ENCODE measurements at regions not wholly inside any gene's neighbourhood (a gene's known extent, or its start where the extent isn't known, plus 50 kb on each side); places are given as distances from the start of the nearest gene placed in this dataset.
"Not testable (repeated sequence)": the region's sequence is repeated elsewhere in the genome, so short reads cannot be mapped to it uniquely, and the experiment has no call there.

DNA sequence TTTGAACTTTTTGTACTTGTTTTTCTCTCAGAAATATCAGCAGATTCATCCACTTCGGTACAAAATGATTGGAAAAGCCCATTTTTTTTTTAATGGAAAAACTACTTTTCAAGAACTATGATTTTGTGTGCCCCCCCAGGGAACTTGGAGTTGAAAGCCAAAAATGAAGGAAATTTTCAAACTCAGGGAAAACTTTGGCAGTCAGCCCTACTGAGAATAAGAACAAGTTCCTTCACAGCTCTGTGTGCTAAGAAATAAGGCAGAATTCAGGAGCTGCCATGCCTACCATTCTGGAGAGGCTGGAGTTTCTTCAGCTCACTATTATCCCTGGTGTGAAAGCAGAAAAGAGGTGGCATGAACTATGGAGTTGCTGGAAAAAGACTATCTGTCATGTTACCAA lies 226.0 kb upstream of the SLC35G4 start:
- no peak for DNase-seq (ENCODE audit: low read depth in 2 of 2)

DNA sequence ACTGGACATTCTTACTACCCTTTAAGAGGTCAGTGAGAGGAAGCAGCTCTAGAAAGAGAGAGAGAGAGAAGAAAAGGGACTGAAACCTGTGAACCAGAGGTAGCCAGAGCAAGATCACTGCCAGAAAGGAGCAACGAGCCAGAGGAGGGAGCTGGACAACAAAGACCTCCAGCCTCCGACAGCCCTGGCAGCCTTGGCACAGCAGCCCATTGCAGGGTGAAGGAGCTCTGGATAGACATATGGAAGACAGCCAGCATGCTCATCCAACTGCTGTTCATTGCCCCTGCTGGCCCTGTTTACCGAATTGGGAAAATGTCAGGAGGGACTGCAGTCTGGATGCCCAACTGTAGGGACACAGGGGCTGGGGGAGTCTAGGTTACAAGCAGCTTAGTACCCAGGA lies 228.4 kb upstream of the SLC35G4 start:
- DNase-seq (ENCODE audit: low read depth in 2 of 2) = no peak

DNA sequence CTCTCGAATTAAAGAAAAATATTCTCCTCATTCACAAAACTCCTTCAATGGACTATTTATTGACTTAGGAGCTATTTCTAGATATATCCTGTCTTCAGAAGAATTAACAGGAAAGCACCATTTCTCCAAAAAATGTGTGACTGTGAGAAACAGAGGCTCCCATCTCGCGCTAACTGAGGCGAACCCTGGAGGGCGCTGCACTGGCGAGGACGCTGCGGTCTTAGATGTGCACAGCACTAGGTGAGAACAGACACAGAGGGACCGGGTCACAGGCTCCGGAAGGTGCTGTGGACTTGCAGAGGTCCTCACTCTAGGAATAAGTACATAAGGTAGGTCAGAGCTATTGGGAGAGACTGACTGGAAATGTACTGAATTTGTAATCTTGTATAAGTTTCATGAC lies 229.7 kb upstream of the SLC35G4 start:
- DNase-seq (ENCODE audit: low read depth in 2 of 2) = no peak

DNA sequence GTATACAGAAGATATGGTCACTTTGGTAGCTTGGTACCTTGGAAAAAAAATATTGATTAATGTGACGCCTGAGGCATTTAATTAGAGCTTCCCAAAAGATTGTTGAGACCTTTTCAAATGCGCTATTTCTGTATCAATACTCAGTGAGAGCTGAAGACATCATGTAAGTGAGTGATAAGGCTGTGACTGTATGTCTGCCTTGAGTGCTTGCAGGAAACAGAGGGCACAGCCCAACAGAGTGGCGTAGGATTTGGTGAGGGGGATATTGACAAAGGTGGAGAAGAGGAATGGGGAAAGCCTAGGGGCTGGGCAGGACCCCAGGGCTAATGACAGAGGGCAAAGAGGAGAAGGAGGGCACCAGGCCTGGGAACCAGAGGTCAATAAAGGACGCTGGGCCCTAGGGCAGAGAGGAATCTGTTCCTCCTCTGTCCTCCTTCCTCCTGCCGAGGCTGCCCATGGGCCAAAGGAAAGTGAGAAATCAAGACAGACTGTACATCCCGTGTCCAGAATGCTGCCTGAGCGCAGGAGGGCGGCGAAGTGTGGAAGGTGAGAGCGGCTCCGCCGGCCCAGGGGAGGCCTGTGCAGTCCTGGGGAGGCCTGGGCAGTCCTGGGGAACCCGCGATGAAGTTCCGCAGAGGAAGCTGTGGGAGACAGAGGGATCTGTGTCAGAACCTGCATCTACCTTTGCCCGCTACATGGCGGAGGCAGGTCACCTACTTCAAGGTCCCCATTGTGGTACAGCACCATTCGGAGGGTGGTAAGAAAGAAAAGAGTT lies 228.6 kb upstream of the PIEZO2 start:
- DNase-seq (ENCODE audit: low read depth in 2 of 2) = no peak

DNA sequence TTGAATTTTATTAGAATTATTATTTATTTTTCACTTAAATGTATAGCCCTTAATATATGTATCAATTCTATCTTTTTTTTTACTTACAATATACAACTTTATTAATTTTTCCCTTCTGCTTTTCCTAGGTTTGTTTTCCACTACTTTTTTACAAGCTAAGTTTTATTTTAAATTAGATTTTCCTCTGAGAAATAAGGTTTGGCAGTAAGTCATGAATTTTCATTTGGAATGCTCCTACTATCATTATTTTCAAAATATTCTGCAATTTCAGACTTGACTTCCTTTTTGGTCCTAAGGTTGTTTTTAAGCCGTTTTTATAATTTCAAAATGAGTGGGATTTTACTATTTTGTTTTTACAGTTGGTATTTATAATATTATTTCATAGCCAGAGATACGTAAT lies 222.8 kb upstream of the PIEZO2 start:
- DNase-seq (ENCODE audit: low read depth in 2 of 2) = no peak

DNA sequence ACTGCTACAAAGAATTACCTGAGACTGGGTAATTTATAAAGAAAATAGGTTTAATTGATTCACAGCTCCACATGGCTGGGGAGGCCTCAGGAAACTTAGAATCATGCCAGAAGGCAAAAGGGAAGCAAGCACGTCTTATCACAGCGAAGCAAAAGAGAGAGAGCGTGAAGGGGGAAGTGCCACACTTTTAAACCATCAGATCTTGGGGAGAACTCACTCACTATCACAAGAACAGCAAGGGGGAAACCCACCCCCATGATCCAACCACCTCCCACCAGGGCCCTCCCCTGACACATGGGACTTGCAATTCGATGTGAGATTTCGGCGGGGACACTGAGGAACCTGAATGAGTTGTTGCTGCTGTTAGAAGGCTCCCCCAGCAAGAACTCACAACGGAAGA lies 220.2 kb upstream of the PIEZO2 start:
- DNase-seq (ENCODE audit: low read depth in 2 of 2) = no peak

DNA sequence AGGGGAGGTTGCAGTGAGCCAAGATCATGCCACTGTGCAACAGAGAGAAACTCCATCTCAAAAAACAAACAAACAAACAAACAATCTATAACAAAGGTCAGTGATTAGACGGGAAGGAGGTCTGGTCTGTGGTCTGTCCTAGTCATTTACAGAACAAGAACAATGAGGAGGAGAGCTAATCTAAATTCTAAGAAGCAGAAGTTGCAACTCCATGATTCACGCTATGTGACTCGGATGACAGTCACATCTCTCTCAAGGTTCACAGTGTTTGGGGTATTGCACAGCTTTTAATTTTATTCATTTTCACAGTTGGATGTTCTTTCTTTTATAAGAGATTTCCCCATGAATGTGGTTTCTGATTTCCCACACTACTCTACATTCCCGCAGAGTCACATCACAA lies 218.7 kb upstream of the PIEZO2 start:
- DNase-seq (ENCODE audit: low read depth in 2 of 2) = no peak

DNA sequence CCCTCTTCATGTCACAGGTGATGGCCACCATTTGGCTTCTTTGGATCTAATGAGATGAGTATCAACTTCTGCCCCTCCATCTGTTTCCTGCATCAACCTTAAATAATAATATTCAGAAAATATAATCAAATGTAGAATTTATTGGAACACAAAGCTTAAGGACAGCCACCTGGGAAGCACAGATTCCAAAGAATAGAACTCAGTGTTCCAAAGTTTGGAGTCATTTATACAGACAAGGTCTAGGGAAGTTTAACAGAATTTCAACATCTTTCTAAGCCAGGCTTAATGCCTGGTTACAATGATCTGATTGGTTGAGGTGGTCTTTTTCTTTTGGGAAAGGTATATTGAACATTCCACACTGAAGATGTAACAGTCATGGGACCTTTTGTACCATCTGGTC lies 218.0 kb upstream of the PIEZO2 start:
- no peak for DNase-seq (ENCODE audit: low read depth in 2 of 2)

DNA sequence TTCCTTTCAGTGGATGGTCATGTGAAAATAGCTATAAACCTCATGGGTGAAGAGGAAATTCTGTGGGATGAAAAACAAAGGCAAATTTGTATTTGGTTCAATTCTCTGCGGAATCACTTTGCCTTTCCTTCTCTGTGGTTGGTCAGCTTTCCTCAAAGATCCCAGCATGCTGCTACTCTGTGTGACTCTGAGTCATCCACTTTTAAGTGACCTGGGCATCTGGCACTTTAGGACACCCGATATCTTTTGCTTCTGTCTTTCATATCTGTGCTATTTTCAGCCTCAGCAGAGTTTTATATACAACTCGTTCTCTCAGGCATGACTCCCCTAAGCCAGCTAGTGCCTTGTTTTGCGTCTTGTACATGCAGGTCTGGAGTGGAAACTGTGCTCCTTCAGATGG lies 217.0 kb upstream of the PIEZO2 start:
- no peak for DNase-seq (ENCODE audit: low read depth in 2 of 2)

DNA sequence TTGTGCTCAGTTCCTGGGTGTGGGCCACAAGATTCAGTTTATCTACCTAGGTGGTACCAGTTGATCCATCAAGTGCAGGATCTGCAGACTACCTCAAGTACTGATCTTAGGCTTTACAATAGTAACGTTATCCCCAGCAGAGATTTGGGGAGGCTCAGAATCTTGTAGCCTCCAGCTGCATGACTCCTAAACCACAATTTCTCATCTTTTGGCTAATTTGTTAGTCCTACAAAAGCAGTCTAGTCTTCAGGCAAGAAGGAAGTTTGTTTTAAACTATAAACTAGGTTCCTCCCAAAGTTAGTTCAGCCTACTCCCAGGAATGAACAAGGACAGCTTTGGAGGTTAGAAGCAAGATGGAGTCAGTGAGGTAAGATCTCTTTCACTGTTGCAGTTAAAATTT lies 213.5 kb upstream of the PIEZO2 start:
- DNase-seq (ENCODE audit: low read depth in 2 of 2) = no peak

DNA sequence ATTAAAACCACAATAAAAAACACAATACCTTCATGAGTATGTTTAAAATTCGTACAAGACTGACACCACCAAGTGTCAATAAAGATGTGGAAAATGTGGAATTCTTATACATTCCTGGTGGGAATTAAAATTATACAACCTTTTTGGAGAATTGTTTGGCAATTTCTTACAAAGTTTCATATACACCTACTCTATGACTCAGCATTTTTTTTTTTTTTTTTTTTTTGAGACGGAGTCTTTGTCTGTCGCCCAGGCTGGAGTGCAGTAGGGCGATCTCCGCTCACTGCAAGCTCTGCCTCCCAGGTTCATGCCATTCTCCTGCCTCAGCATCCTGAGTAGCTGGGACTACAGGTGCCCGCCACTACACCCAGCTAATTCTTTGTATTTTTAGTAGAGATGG lies 212.5 kb upstream of the PIEZO2 start:
- not testable (repeated sequence) for DNase-seq (ENCODE audit: low read depth in 2 of 2)

DNA sequence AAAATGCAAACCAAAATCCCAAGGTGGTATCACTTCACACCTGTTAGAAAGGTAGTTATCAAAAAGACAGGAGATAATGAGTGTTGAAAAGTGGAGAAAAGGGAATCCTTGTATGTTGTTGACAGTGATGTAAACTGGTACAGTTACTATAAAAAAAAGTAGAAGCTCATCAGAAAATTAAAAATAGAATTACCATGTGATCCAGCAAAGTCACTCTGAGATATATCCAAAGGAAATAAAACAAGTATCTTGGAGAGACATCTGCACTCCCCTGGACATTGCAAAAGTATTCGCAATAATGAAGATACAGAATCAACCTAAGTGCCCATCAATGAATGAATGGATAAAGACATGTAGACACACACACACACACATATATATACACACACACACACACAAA lies 208.3 kb upstream of the PIEZO2 start:
- DNase-seq (ENCODE audit: low read depth in 2 of 2) = no peak

DNA sequence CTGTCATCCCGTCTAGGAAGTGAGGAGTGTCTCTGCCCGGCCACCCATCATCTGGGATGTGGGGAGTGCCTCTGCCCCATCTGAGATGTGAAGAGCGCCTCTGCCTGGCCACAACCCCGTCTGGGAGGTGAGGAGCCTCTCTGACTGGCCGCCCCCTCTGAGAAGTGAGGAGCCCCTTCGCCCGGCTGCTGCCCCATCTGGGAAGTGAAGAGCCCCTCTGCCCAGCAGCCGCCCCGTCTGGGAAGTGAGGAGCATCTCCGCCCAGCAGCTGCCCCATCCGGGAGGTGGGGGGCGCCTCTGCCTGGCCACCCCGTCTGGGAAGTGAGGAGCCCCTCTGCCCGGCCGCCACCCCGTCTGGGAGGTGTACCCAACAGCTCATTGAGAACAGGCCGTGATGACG lies 195.2 kb upstream of the PIEZO2 start:
- not testable (repeated sequence) for DNase-seq (ENCODE audit: low read depth in 2 of 2)

DNA sequence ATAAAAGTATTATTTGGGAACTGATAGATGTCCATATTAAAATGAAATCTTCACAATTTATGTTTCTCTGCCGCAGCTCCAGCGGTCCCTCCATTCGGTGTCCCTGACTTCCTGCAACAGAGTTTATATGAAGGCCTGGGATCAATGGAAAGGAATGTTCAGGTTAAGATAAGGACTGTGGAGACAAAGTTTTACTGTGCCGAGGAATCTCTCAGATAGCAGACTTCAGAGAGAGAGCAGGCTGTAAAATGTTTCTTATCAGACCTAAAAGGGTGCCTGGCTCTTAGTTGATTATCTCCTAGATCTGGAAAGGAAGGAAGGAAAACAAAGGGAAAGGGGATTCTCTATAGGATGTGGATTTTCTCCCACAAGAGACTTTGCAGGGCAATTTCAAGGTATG lies 193.7 kb upstream of the PIEZO2 start:
- DNase-seq (ENCODE audit: low read depth in 2 of 2) = no peak

DNA sequence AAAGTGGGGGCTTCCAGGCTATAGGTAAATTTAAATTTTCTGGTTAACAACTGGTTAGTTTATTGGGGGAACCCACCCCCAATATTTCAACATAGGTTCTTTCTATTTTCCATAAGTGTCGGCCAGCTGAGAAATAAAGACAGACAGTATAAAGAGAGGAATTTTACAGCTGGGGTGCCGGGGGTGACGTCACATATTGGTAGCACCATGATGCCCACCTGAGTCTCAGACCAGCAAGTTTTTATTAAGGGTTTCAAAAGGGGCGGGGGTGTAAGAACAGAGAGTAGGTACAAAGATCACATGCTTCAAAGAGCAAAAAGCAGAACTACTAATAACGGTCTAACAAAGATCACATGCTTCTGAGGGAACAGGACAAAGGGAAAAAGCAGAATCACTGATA lies 192.7 kb upstream of the PIEZO2 start:
- not testable (repeated sequence) for DNase-seq (ENCODE audit: low read depth in 2 of 2)

DNA sequence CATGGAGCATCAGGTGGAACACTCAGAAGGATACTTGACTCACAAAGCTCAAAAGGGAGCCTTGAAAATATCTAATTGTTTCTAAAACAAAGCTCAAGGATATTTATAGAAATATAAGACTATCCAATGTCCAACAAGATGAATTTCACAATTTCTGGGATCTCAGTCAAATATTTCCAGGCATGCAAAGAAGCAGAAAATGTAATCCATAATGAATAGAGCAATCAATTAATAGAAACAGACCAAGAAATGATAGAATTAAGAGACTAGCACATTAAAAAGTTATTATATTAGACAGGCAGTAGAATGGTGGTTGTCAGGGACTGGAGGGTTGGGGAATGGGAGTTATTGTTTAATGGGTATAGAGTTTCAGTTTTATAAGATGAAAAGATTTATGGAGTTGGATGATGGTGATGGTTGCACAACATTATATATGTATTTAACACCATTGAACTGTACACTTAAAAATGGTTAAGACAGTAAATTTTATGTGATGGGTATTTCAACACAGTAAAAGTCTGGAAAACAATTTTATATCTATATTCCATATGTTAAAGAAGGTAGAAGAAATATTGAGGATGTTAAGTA lies 189.9 kb upstream of the PIEZO2 start:
- DNase-seq (ENCODE audit: low read depth in 2 of 2) = no peak

DNA sequence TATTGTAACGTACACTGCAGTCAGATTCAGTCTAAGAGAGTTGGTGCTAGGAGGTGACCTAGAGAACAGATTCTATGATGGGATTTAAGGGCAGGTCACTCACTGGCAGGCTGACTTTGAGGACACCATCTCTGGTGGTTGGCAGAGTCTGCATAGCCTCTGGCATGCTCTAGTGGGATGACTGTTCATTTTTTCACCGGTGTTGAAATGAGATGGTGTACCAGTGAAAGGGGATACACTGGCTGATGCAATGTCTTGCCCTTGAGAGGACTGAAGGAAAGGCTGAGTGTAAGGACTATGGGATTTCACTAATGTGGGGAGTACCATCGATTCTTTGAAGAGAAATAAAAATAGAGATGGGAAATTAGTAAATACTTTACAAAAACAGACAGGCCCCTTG lies 186.9 kb upstream of the PIEZO2 start:
- DNase-seq (ENCODE audit: low read depth in 2 of 2) = no peak

DNA sequence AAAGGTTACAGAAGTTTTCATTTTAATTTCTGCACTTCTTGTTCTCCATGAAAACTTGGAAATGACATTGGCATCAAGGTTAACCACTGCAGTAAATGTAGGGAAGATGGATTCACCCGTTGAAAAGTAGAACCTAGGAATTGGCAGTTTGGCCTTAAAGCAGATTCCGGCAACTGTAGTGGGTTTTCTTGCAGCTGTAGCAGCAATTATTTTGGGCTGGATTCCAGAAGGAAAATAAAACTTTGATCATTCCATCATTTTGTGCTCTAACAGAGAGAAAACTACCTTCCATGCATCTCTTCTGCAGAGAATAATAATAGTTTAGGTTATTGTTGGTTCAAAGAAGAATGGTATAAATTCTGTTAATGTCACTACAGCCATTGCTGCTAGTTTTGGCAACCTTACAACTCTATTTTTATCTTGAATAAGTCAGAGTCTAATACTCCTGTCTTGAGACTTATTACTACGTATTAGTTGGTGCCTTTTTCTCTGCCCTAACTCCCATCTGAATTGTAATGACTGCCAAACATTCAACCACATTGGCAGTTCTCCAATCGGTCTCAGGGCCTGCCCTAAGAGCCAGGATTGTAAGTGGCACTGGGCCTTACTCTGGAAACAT lies 178.1 kb upstream of the PIEZO2 start:
- no peak for DNase-seq (ENCODE audit: low read depth in 2 of 2)

DNA sequence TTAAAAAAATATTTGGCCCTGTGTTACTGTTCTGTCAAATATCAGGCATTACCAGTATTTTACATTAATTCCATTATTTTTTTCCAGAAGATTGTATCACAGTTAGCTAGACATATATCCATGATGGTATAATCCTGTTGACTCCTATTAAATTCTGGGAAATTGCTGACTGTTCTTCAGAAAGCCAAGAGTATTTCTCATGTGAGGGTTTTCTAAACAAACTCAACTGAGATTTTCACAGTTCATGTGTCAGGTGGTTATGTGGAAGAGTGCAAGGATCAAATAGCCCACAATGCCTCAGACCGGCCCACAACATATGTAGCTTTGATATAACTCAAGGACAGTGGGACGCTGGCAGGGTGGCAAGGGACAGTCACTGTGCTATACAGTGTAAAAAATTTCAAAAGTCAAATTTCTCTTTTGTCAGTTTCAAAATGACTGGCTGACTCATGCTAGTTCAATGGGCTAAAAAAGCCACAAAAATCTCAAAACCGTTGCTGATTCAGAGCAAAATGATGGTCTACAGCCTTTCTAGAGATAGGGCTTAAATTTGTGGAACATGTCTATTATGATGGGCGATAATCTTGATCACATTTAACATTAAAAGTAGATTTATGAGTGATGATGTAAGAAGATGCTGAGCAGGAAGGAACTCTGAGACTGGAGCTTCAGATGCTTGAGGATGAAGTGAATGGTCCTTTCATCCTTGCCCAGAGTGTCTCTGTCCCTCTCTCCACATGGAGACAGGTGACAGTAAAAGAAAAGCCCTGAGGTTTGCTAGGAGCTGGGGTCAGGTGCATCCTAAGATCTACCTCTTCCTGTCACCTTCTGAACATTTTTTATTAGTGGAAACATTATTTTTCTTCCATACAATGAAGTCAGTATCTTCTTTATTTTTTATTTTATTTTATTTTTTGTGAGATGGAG lies 175.8 kb upstream of the PIEZO2 start:
- no peak for DNase-seq (ENCODE audit: low read depth in 2 of 2)

DNA sequence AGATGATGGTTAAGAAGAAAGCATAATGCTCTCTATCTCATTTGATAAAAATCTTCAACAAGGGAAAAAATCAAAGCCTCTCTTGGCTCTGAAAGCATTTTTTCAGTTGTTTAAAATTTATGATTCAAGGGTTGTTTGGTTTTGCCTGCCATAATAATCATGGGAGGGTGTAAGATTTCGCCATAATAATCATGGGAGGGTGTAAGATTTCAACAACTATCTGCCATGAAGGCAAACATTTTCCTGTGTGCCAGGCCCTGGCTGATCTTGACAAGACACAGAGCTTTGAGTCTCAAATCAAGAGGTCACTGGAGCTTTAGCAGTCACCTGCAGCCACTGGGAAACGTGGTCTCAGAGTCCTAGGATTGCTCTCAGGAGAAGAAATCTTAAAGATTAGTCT lies 175.1 kb upstream of the PIEZO2 start:
- DNase-seq (ENCODE audit: low read depth in 2 of 2) = no peak

DNA sequence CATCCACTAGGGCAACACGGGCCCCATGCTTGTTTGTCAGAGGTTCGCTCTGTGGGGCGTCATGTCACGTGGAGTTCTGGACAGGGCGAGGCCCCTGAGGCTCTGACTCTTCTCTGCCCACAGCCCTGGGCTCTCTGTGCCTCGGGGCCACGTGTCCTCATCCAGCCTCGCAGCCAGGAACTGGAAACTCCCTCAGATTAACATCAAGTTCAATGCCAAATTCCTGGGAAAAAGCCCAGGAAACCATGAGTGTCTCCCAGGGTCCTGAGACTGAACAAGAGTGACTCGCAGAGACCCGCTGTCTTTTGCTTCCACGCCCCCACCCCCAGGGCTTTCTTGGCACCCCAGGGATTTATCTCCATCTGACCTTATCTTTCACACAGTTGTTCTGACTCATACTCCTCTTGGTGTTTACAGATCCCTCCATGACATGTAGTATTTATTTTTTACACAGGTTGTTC lies 174.0 kb upstream of the PIEZO2 start:
- no peak for DNase-seq (ENCODE audit: low read depth in 2 of 2)

DNA sequence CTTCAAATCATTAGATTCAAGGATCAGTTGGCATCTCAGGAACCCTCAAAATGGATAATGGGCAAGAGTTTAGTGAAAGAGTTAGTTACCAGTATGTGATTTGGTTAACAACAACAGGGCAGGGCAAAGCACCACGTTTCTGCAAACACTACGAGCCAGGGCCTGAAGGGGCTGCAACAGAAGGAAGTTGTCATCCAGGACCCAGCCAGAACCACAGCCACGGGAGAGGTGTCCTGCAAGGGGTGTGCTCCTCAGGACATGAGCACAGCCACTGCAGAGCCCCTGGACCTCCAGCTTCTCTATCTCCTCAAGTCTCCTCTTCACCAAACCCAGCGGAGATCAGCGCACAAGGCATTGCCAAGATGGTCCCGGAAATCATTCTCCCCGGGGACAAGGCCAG lies 173.3 kb upstream of the PIEZO2 start:
- DNase-seq (ENCODE audit: low read depth in 2 of 2) = no peak

All from stimulated activated CD4-positive, alpha-beta T cell treated with anti-CD3 and anti-CD28 coated beads, Interleukin-15, amount 100 ng/mL, for 48 hours (primary cell).